PC-3 (cell line): ENCODE measurements at regions not wholly inside any gene's neighbourhood (a gene's known extent, or its start where the extent isn't known, plus 50 kb on each side); places are given as distances from the start of the nearest gene placed in this dataset.

Experiments used
- ATAC-seq: fragments of 200-7000 bp; cut with Tn5 transposase; 2 replicates; pipeline ENCODE4 v1.9.1; 2020; ENCODE audit warnings: mild to moderate bottlenecking, moderate library complexity
- BruUV-seq: library from RNA; stranded (reverse); fragments of 400-500 nt; replicated peaks from 2 replicates; lab custom pipeline; 2021; lab: Mats Ljungman, UMichigan
- CTCF ChIA-PET: fragments of 300-600 bp; sonication (Branson Sonifier 250); formaldehyde crosslinking; loops from one replicate; lab custom pipeline; 2022; ENCODE audit warnings: antibody characterized with exemption; lab: Charles Lee
- POLR2A ChIA-PET: fragments of 300-600 bp; sonication (Branson Sonifier 250); formaldehyde crosslinking; loops from one replicate; lab custom pipeline; 2022; ENCODE audit warnings: antibody characterized with exemption; ENCODE audit not compliant: unreplicated experiment; lab: Charles Lee
- DNase-seq: peaks from one replicate; pipeline ENCODE4 v3.0.0-alpha.2; 2015
- H2AFZ ChIP-seq: fragments of 300-600 bp; sonication (generic); 2 replicates; pipeline ENCODE4 v1.6.0; 2016; ENCODE audit warnings: antibody characterized with exemption, low read length
- H3F3A ChIP-seq: fragments of 300-600 bp; sonication (generic); one replicate; pipeline ENCODE4 v1.6.0; 2017; ENCODE audit warnings: antibody characterized with exemption, low read length, control low read depth, mild to moderate bottlenecking; ENCODE audit not compliant: unreplicated experiment
- H3K27ac ChIP-seq: fragments of 300-600 bp; sonication (generic); 2 replicates; pipeline ENCODE4 v1.5.1; 2016; ENCODE audit warnings: mild to moderate bottlenecking, low read length
- H3K27me3 ChIP-seq: fragments of 300-600 bp; sonication (generic); 2 replicates; pipeline ENCODE4 v1.6.1; 2016; ENCODE audit warnings: low read length, mixed read lengths
- H3K36me3 ChIP-seq: fragments of 300-600 bp; sonication (generic); 2 replicates; pipeline ENCODE4 v1.6.1; 2016; ENCODE audit warnings: low read depth, mixed run types, low read length, mixed read lengths
- H3K4me1 ChIP-seq: fragments of 300-600 bp; sonication (generic); 2 replicates; pipeline ENCODE4 v1.5.1; 2016; ENCODE audit warnings: low read length; ENCODE audit not compliant: insufficient read depth
- H3K4me2 ChIP-seq: fragments of 300-600 bp; sonication (generic); 2 replicates; pipeline ENCODE4 v1.6.0; 2016; ENCODE audit warnings: low read length
- H3K4me3 ChIP-seq: fragments of 300-600 bp; sonication (generic); 2 replicates; pipeline ENCODE4 v1.5.1; 2016; ENCODE audit warnings: mild to moderate bottlenecking, low read length, mixed read lengths
- H3K79me2 ChIP-seq: fragments of 300-600 bp; sonication (generic); 2 replicates; pipeline ENCODE4 v1.6.1; 2017; ENCODE audit warnings: low read length, mixed read lengths
- H3K9ac ChIP-seq: fragments of 300-600 bp; sonication (generic); 2 replicates; pipeline ENCODE4 v1.6.0; 2016; ENCODE audit warnings: mild to moderate bottlenecking, low read length
- H3K9me2 ChIP-seq: fragments of 300-600 bp; sonication (generic); replicated peaks from 2 replicates; pipeline ENCODE4 v1.6.1; 2016; ENCODE audit warnings: mixed run types, low read length, mixed read lengths
- H3K9me3 ChIP-seq: fragments of 300-600 bp; sonication (generic); 2 replicates; pipeline ENCODE4 v1.6.1; 2016; ENCODE audit warnings: low read length, mixed read lengths
- H4K20me1 ChIP-seq: fragments of 300-600 bp; sonication (generic); 2 replicates; pipeline ENCODE4 v1.6.1; 2016; ENCODE audit warnings: low read length, mixed read lengths
- CTCF ChIP-seq: fragments of 300-600 bp; sonication (generic); conservative IDR thresholded peaks from 2 replicates; pipeline ENCODE4 v1.5.1; 2017; ENCODE audit warnings: antibody characterized with exemption, low read depth, mild to moderate bottlenecking, low read length
- EZH2 ChIP-seq: fragments of 300-600 bp; sonication (generic); IDR thresholded peaks from one replicate; pipeline ENCODE4 v1.6.1; 2017; ENCODE audit warnings: antibody characterized with exemption, mild to moderate bottlenecking, low read length; ENCODE audit not compliant: unreplicated experiment
- EZH2phosphoT487 ChIP-seq: fragments of 300-600 bp; sonication (generic); IDR thresholded peaks from 2 replicates; pipeline ENCODE4 v1.6.1; 2018; ENCODE audit warnings: mild to moderate bottlenecking, antibody characterized with exemption, low read length, borderline replicate concordance
- intact Hi-C: fragments of 100-400 bp; cut with micrococcal nuclease; formaldehyde crosslinking; loops from 2 replicates; pipeline ENCODE4 v1.9.0; 2023

- TF ChIP-seq EZH2 (no peak), EZH2phosphoT487 (no peak), CTCF (no peak)
- intact Hi-C loops, result no loop called here
- ChIA-PET CTCF (no interaction called here), POLR2A (no interaction called here)
- Histone ChIP-seq H3K4me2 (no peak overlapping the region), H3K9ac (no peak overlapping the region), H3K27ac (no peak overlapping the region), H2AFZ (no peak overlapping the region), H3K4me1 (no peaks in the 10 kb centered on the region), H3F3A (no peaks in the 10 kb centered on the region), H3K79me2 (no peaks in the 10 kb centered on the region), H3K9me3 (no peaks in the 10 kb centered on the region), H4K20me1 (no peaks in the 10 kb centered on the region), H3K4me3 (no peak overlapping the region), H3K36me3 (no peaks in the 10 kb centered on the region), H3K27me3 (no peaks in the 10 kb centered on the region), H3K9me2 (no peaks in the 10 kb centered on the region)
- ATAC-seq, result no peak
- DNase-seq, result no peak
- BruUV-seq, result no TSS peak
Measured at GRCh38 chr3:176009256-176009655, 1150.1 kb downstream of the NAALADL2 start.

GRCh38 chr3:176005564-176005963 is 1146.4 kb downstream of the NAALADL2 start:
- Histone ChIP-seq H3K4me3 (no peak overlapping the region), H3K9me3 (no peaks in the 10 kb centered on the region), H3K79me2 (no peaks in the 10 kb centered on the region), H3K27me3 (no peaks in the 10 kb centered on the region), H3K27ac (no peak overlapping the region), H3K4me1 (no peaks in the 10 kb centered on the region), H3K9ac (no peak overlapping the region), H3K36me3 (no peaks in the 10 kb centered on the region), H3K9me2 (no peaks in the 10 kb centered on the region), H2AFZ (no peak overlapping the region), H3K4me2 (no peak overlapping the region), H3F3A (no peaks in the 10 kb centered on the region), H4K20me1 (no peaks in the 10 kb centered on the region)
- no peak for ATAC-seq
- intact Hi-C loops, result no loop called here
- ChIA-PET CTCF (no interaction called here), POLR2A (no interaction called here)
- DNase-seq, result no peak
- TF ChIP-seq EZH2 (no peak), EZH2phosphoT487 (no peak), CTCF (no peak)
- BruUV-seq, result no TSS peak

- ChIA-PET POLR2A (no interaction called here), CTCF (no interaction called here)
- Histone ChIP-seq H3K4me1 (no peaks in the 10 kb centered on the region), H3K36me3 (no peaks in the 10 kb centered on the region), H3K9ac (no peak overlapping the region), H3K4me2 (no peak overlapping the region), H3K9me2 (no peaks in the 10 kb centered on the region), H3K27me3 (no peaks in the 10 kb centered on the region), H2AFZ (no peak overlapping the region), H3K27ac (no peak overlapping the region), H3K9me3 (no peaks in the 10 kb centered on the region), H3F3A (no peaks in the 10 kb centered on the region), H3K79me2 (no peaks in the 10 kb centered on the region), H4K20me1 (no peaks in the 10 kb centered on the region), H3K4me3 (no peak overlapping the region)
- intact Hi-C loops, result no loop called here
- ATAC-seq (no peak), DNase-seq (no peak)
- no TSS peak for BruUV-seq
- no peak for TF ChIP-seq CTCF
- TF ChIP-seq EZH2, result no peak
- no peak for TF ChIP-seq EZH2phosphoT487
Measured at GRCh38 chr3:175989161-175989560, 1130.0 kb downstream of the NAALADL2 start.
